ENCODE measurements at regions not wholly inside any gene's neighbourhood (a gene's known extent, or its start where the extent isn't known, plus 50 kb on each side); places are given as distances from the start of the nearest gene placed in this dataset.

- no peak for DNase-seq (ENCODE audit: low spot score)
- Mint-ChIP-seq H3K36me3 (ENCODE audit: low read depth) (no peaks in the 10 kb centered on the region), H3K4me1 (peaks cover 36% of the 10 kb centered on the region), H3K27ac (no peak overlapping the region), H3K9me3 (no peaks in the 10 kb centered on the region), H3K27me3 (ENCODE audit: insufficient read depth, low read depth, poor library complexity) (no peaks in the 10 kb centered on the region), H3K4me3 (no peak overlapping the region)
- Histone ChIP-seq H3K27ac (ENCODE audit: low read depth) (no peak overlapping the region), H4K20me1 (replicated peaks; ENCODE audit: insufficient read depth) (no peaks in the 10 kb centered on the region), H3K27me3 (ENCODE audit: insufficient read depth) (no peaks in the 10 kb centered on the region), H3K4me2 (no peak overlapping the region), H3K79me2 (replicated peaks; ENCODE audit: insufficient read depth) (no peaks in the 10 kb centered on the region), H3K4me1 (ENCODE audit: insufficient read depth) (peaks cover 38% of the 10 kb centered on the region), H3K4me3 (no peak overlapping the region), H3K36me3 (ENCODE audit: insufficient read depth) (no peaks in the 10 kb centered on the region), H3F3A (replicated peaks; ENCODE audit: low read depth) (no peaks in the 10 kb centered on the region), H3K9me2 (ENCODE audit: insufficient read depth) (no peaks in the 10 kb centered on the region), H2AFZ (no peak overlapping the region)
- ATAC-seq = no peak
- no peak for TF ChIP-seq CTCF (conservative IDR thresholded peaks at IDR 0.05; ENCODE audit: low read depth in 2 of 2)
- TF ChIP-seq, protein P1, sequence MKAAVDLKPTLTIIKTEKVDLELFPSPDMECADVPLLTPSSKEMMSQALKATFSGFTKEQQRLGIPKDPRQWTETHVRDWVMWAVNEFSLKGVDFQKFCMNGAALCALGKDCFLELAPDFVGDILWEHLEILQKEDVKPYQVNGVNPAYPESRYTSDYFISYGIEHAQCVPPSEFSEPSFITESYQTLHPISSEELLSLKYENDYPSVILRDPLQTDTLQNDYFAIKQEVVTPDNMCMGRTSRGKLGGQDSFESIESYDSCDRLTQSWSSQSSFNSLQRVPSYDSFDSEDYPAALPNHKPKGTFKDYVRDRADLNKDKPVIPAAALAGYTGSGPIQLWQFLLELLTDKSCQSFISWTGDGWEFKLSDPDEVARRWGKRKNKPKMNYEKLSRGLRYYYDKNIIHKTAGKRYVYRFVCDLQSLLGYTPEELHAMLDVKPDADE (IDR thresholded peaks at IDR 0.05) = no peak
- no peak for TF ChIP-seq JUNB (IDR thresholded peaks at IDR 0.05; ENCODE audit: unreplicated experiment)
- no peak for TF ChIP-seq ZNF462 (CRISPR knock-in tag; IDR thresholded peaks at IDR 0.05)
- no peak for TF ChIP-seq ZNF331 (CRISPR knock-in tag; IDR thresholded peaks at IDR 0.05; ENCODE audit: low read depth)
- no peak for TF ChIP-seq POLR2AphosphoS5 (IDR thresholded peaks at IDR 0.05; ENCODE audit: low read depth)
- TF ChIP-seq REST (IDR thresholded peaks at IDR 0.05; ENCODE audit: unreplicated experiment) = no peak
- TF ChIP-seq ZNF114 (CRISPR knock-in tag; IDR thresholded peaks at IDR 0.05) = no peak
- no peak for TF ChIP-seq NANOG (IDR thresholded peaks at IDR 0.05; ENCODE audit: borderline replicate concordance)
- TF ChIP-seq CREB1 (CRISPR knock-in tag; IDR thresholded peaks at IDR 0.05; ENCODE audit: low read depth) = no peak
- no peak for TF ChIP-seq EZH2 (IDR thresholded peaks at IDR 0.05; ENCODE audit: low read depth, unreplicated experiment)
- TF ChIP-seq EZH2phosphoT487 (IDR thresholded peaks at IDR 0.05; ENCODE audit: unreplicated experiment) = no peak
- no peak for TF ChIP-seq STAT1 (IDR thresholded peaks at IDR 0.05; ENCODE audit: unreplicated experiment)
Measured at GRCh38 chr7:119758254-119758653, 514.7 kb upstream of the KCND2 start.

Data from GM23338 (cell line).